ENCODE measurements at regions not wholly inside any gene's neighbourhood (a gene's known extent, or its start where the extent isn't known, plus 50 kb on each side); places are given as distances from the start of the nearest gene placed in this dataset.

- Histone ChIP-seq H3K9me3 (ENCODE audit: insufficient read depth, low read length) (no peaks in the 10 kb centered on the region), H3K27me3 (ENCODE audit: low read depth, low read length) (no peaks in the 10 kb centered on the region), H3K79me2 (ENCODE audit: low read length) (no peaks in the 10 kb centered on the region), H3K4me2 (ENCODE audit: low read length) (no peak overlapping the region), H3K36me3 (replicated peaks; ENCODE audit: low read depth, low read length) (no peaks in the 10 kb centered on the region), H4K20me1 (ENCODE audit: insufficient read depth, low read length) (no peaks in the 10 kb centered on the region), H3K4me1 (ENCODE audit: low read length) (no peaks in the 10 kb centered on the region), H2AFZ (ENCODE audit: low read depth, low read length) (no peak overlapping the region), H3K27ac (ENCODE audit: low read length) (no peak overlapping the region), H3K9ac (ENCODE audit: low read length) (no peak overlapping the region), H3K4me3 (ENCODE audit: low read length) (no peak overlapping the region)
- no peak for TF ChIP-seq EZH2phosphoT487 (IDR thresholded peaks at IDR 0.05; ENCODE audit: low read depth)
These were observed 180.0 kb downstream of the MTRR start for GRCh38 chr5:8048920-8049319.

- TF ChIP-seq EZH2phosphoT487 (IDR thresholded peaks at IDR 0.05; ENCODE audit: low read depth) (no peak), CTCF (IDR thresholded peaks at IDR 0.05; ENCODE audit: low read depth, low read length) (no peak)
- Histone ChIP-seq H3K9me3 (ENCODE audit: insufficient read depth, low read length) (no peaks in the 10 kb centered on the region), H3K4me1 (ENCODE audit: low read length) (no peaks in the 10 kb centered on the region), H3K4me3 (ENCODE audit: low read length) (no peak overlapping the region), H3K79me2 (ENCODE audit: low read length) (no peaks in the 10 kb centered on the region), H3K27ac (ENCODE audit: low read length) (no peak overlapping the region), H3K27me3 (ENCODE audit: low read depth, low read length) (no peaks in the 10 kb centered on the region), H3K9ac (ENCODE audit: low read length) (no peak overlapping the region), H2AFZ (ENCODE audit: low read depth, low read length) (no peak overlapping the region), H3K4me2 (ENCODE audit: low read length) (no peak overlapping the region), H3K36me3 (replicated peaks; ENCODE audit: low read depth, low read length) (no peaks in the 10 kb centered on the region), H4K20me1 (ENCODE audit: insufficient read depth, low read length) (no peaks in the 10 kb centered on the region)
These were observed 181.7 kb downstream of the MTRR start for GRCh38 chr5:8050616-8051175.

- no peak overlapping the region for H2AFZ ChIP-seq (ENCODE audit: low read depth, low read length)
- H3K79me2 ChIP-seq (ENCODE audit: low read length): no peaks in the 10 kb centered on the region
- H3K4me1 ChIP-seq (ENCODE audit: low read length): no peaks in the 10 kb centered on the region
- no peak for TF ChIP-seq EZH2phosphoT487 (IDR thresholded peaks at IDR 0.05; ENCODE audit: low read depth)
- no peak for TF ChIP-seq CTCF (IDR thresholded peaks at IDR 0.05; ENCODE audit: low read depth, low read length)
- no peaks in the 10 kb centered on the region for H3K36me3 ChIP-seq (replicated peaks; ENCODE audit: low read depth, low read length)
- H3K9me3 ChIP-seq (ENCODE audit: insufficient read depth, low read length): no peaks in the 10 kb centered on the region
- no peaks in the 10 kb centered on the region for H4K20me1 ChIP-seq (ENCODE audit: insufficient read depth, low read length)
- H3K4me2 ChIP-seq (ENCODE audit: low read length): no peak overlapping the region
- H3K9ac ChIP-seq (ENCODE audit: low read length): no peak overlapping the region
- H3K27ac ChIP-seq (ENCODE audit: low read length): no peak overlapping the region
- H3K27me3 ChIP-seq (ENCODE audit: low read depth, low read length): no peaks in the 10 kb centered on the region
- H3K4me3 ChIP-seq (ENCODE audit: low read length): no peak overlapping the region
These were observed 184.3 kb downstream of the MTRR start for GRCh38 chr5:8053270-8053669.

- peaks cover 16% of the 10 kb centered on the region for H3K4me1 ChIP-seq (ENCODE audit: low read length)
- TF ChIP-seq EZH2phosphoT487 (IDR thresholded peaks at IDR 0.05; ENCODE audit: low read depth) (no peak), CTCF (IDR thresholded peaks at IDR 0.05; ENCODE audit: low read depth, low read length) (no peak)
- peaks cover 3% of the 10 kb centered on the region; the same call in 1 of the 2 replicates for H3K27me3 ChIP-seq (ENCODE audit: low read depth, low read length)
These were observed 188.8 kb downstream of the MTRR start for GRCh38 chr5:8057769-8058168.

More at GRCh38 chr5:8057769-8058168, 188.8 kb downstream of the MTRR start:
- Histone ChIP-seq H4K20me1 (ENCODE audit: insufficient read depth, low read length) (no peaks in the 10 kb centered on the region), H3K9ac (ENCODE audit: low read length) (no peak overlapping the region), H3K4me3 (ENCODE audit: low read length) (no peak overlapping the region), H3K9me3 (ENCODE audit: insufficient read depth, low read length) (no peaks in the 10 kb centered on the region), H3K36me3 (replicated peaks; ENCODE audit: low read depth, low read length) (no peaks in the 10 kb centered on the region), H3K79me2 (ENCODE audit: low read length) (no peaks in the 10 kb centered on the region), H3K27ac (ENCODE audit: low read length) (no peak overlapping the region), H3K4me2 (ENCODE audit: low read length) (no peak overlapping the region), H2AFZ (ENCODE audit: low read depth, low read length) (no peak overlapping the region)
